Liver (tissue), 8 donors: ENCODE measurements at regions not wholly inside any gene's neighbourhood (a gene's known extent, or its start where the extent isn't known, plus 50 kb on each side); places are given as distances from the start of the nearest gene placed in this dataset.

Experiments used
- DNase-seq: peaks from one replicate; pipeline ENCODE4 v3.0.0-alpha.2; 2017; ENCODE audit warnings: low spot score
- H3K27ac ChIP-seq, 2 donors: one replicate each; pipeline ENCODE4 v1.7.0; 2013; ENCODE audit warnings: inconsistent platforms in 2 of 2, low read length in 2 of 2, control low read depth in 1 of 2, low read depth in 1 of 2, mild to moderate bottlenecking in 1 of 2
- H3K27me3 ChIP-seq, 4 donors: one replicate each; pipeline versions ENCODE4 v1.6.1 to v1.7.0; 2013; ENCODE audit warnings: low read length in 3 of 4, inconsistent platforms in 1 of 4, mild to moderate bottlenecking in 1 of 4, moderate library complexity in 1 of 4; ENCODE audit not compliant: control insufficient read depth in 4 of 4, insufficient read depth in 4 of 4
- H3K36me3 ChIP-seq, 4 donors: one replicate each; pipeline versions ENCODE4 v1.6.1 to v1.7.0; 2013; ENCODE audit warnings: low read length in 3 of 4, mild to moderate bottlenecking in 3 of 4, low read depth in 1 of 4, moderate library complexity in 1 of 4; ENCODE audit not compliant: control insufficient read depth in 4 of 4, insufficient read depth in 3 of 4
- H3K4me1 ChIP-seq, 4 donors: one replicate each; pipeline versions ENCODE4 v1.6.1 to v1.7.0; 2013; ENCODE audit warnings: low read length in 3 of 4, mild to moderate bottlenecking in 3 of 4, moderate library complexity in 1 of 4; ENCODE audit not compliant: control insufficient read depth in 4 of 4, insufficient read depth in 4 of 4
- H3K4me3 ChIP-seq, 3 donors: one replicate each; pipeline versions ENCODE4 v1.6.1 to v1.7.0; 2013; ENCODE audit warnings: low read length in 3 of 3, control low read depth in 1 of 3, low read depth in 1 of 3, mild to moderate bottlenecking in 1 of 3
- H3K9ac ChIP-seq, 2 donors: one replicate each; pipeline ENCODE4 v1.7.0; 2013; ENCODE audit warnings: low read length in 2 of 2, mild to moderate bottlenecking in 2 of 2, moderate library complexity in 2 of 2, control low read depth in 1 of 2, low read depth in 1 of 2
- H3K9me3 ChIP-seq, 4 donors: one replicate each; pipeline versions ENCODE4 v1.6.1 to v1.7.0; 2013; ENCODE audit warnings: low read length in 3 of 4; ENCODE audit not compliant: control insufficient read depth in 4 of 4
- CTCF ChIP-seq: fragments of 150-350 bp; IDR thresholded peaks from 2 replicates; pipeline ENCODE4 v1.5.1; 2017; ENCODE audit warnings: improper control_type of control experiment, low read depth, low read length; ENCODE audit not compliant: missing input control
- EGR1 ChIP-seq, 2 donors: IDR thresholded peaks; 2 replicates each; pipeline ENCODE4 v1.6.1; 2016 to 2018; ENCODE audit warnings: antibody characterized with exemption in 2 of 2, low read depth in 2 of 2
- FOXA1 ChIP-seq: IDR thresholded peaks from 2 replicates; pipeline ENCODE4 v1.6.1; 2016; ENCODE audit warnings: antibody characterized with exemption
- FOXA2 ChIP-seq: IDR thresholded peaks from 2 replicates; pipeline ENCODE4 v1.6.1; 2016; ENCODE audit warnings: antibody characterized with exemption
- GABPA ChIP-seq, 2 donors: IDR thresholded peaks in 1 of 2; conservative IDR thresholded peaks in 1 of 2; 2 replicates each; pipeline ENCODE4 v1.6.1; 2016; ENCODE audit warnings: antibody characterized with exemption in 2 of 2, mild to moderate bottlenecking in 1 of 2, moderate library complexity in 1 of 2
- HNF4A ChIP-seq, 2 donors: conservative IDR thresholded peaks; 2 replicates each; pipeline ENCODE4 v1.6.1; 2016; ENCODE audit warnings: antibody characterized with exemption in 2 of 2, mild to moderate bottlenecking in 2 of 2
- HNF4G ChIP-seq: IDR thresholded peaks from 2 replicates; pipeline ENCODE4 v1.6.1; 2016; ENCODE audit warnings: antibody characterized with exemption
- JUND ChIP-seq, 2 donors: IDR thresholded peaks; 2 replicates each; pipeline ENCODE4 v1.6.1; 2016; ENCODE audit warnings: antibody characterized with exemption in 2 of 2
- MAX ChIP-seq: IDR thresholded peaks from 2 replicates; pipeline ENCODE4 v1.6.1; 2016; ENCODE audit warnings: antibody characterized with exemption
- NR2F2 ChIP-seq: IDR thresholded peaks from 2 replicates; pipeline ENCODE4 v1.6.1; 2016; ENCODE audit warnings: antibody characterized with exemption
- RAD21 ChIP-seq, 2 donors: IDR thresholded peaks; 2 replicates each; pipeline ENCODE4 v1.6.1; 2016; ENCODE audit warnings: antibody characterized with exemption in 2 of 2, mild to moderate bottlenecking in 2 of 2
- RXRA ChIP-seq, 2 donors: IDR thresholded peaks; 2 replicates each; pipeline ENCODE4 v1.6.1; 2017 to 2018; ENCODE audit warnings: antibody characterized with exemption in 2 of 2, mild to moderate bottlenecking in 1 of 2
- SP1 ChIP-seq: IDR thresholded peaks from 2 replicates; pipeline ENCODE4 v1.6.1; 2018; ENCODE audit warnings: antibody characterized with exemption, mild to moderate bottlenecking
- TAF1 ChIP-seq: conservative IDR thresholded peaks from 2 replicates; pipeline ENCODE4 v1.6.1; 2016; ENCODE audit warnings: antibody characterized with exemption, mild to moderate bottlenecking
- YY1 ChIP-seq: IDR thresholded peaks from 2 replicates; pipeline ENCODE4 v1.6.1; 2016; ENCODE audit warnings: antibody characterized with exemption, mild to moderate bottlenecking
- WGBS: extraction: QIAGEN DNeasy Blood & Tissue Kit; methylation state at CpG from one replicate; pipeline ENCODE4 v1.1.7; 2013; 5-methylcytosine and 5-hydroxymethylcytosine counted together
- TF ChIP-seq, protein P1 (sequence below): IDR thresholded peaks from 2 replicates; pipeline ENCODE4 v1.6.1; 2016; ENCODE audit warnings: antibody characterized with exemption, mild to moderate bottlenecking
- donor health status: healthy.
- donor health status: healthy.
- donor health status: healthy.
- donor health status: healthy.
- donor health status: healthy.

DNA sequence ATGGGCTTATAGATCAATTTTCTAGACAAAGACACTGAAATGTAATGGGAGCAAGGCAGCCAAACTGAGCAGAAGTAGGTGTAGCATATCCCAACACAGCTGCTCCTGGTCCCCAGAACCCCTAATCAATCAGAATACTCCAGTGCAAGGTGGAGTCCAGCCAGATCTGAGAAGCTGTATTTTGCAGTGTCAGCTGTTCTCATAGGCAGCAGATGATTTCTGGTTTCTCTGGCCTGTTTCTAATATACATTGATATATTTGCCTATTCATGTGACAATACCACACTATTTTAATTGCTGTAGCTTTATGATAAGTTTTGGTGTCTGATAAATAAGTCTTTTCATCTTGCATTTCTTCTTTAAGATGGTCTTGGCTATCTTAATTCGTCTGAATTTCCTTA is 117.4 kb upstream of the STARD3NL start:
- Histone ChIP-seq H3K4me1 (no peaks in the 10 kb centered on the region), H3K27me3 (no peaks in the 10 kb centered on the region), H3K9me3 (no peaks in the 10 kb centered on the region), H3K27ac (no peak overlapping the region), H3K4me3 (no peak overlapping the region), H3K9ac (no peak overlapping the region), H3K36me3 (no peaks in the 10 kb centered on the region)
- no peak for TF ChIP-seq RXRA (IDR thresholded peaks at IDR 0.05)
- no peak for TF ChIP-seq HNF4G
- TF ChIP-seq, protein P1, sequence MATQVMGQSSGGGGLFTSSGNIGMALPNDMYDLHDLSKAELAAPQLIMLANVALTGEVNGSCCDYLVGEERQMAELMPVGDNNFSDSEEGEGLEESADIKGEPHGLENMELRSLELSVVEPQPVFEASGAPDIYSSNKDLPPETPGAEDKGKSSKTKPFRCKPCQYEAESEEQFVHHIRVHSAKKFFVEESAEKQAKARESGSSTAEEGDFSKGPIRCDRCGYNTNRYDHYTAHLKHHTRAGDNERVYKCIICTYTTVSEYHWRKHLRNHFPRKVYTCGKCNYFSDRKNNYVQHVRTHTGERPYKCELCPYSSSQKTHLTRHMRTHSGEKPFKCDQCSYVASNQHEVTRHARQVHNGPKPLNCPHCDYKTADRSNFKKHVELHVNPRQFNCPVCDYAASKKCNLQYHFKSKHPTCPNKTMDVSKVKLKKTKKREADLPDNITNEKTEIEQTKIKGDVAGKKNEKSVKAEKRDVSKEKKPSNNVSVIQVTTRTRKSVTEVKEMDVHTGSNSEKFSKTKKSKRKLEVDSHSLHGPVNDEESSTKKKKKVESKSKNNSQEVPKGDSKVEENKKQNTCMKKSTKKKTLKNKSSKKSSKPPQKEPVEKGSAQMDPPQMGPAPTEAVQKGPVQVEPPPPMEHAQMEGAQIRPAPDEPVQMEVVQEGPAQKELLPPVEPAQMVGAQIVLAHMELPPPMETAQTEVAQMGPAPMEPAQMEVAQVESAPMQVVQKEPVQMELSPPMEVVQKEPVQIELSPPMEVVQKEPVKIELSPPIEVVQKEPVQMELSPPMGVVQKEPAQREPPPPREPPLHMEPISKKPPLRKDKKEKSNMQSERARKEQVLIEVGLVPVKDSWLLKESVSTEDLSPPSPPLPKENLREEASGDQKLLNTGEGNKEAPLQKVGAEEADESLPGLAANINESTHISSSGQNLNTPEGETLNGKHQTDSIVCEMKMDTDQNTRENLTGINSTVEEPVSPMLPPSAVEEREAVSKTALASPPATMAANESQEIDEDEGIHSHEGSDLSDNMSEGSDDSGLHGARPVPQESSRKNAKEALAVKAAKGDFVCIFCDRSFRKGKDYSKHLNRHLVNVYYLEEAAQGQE: no peak
- no peak for TF ChIP-seq SP1
- no peak for TF ChIP-seq GABPA (IDR thresholded peaks at IDR 0.05 in 1 of 2, conservative IDR thresholded peaks at IDR 0.05 in 1 of 2)
- TF ChIP-seq RAD21 (IDR thresholded peaks at IDR 0.05): no peak
- no peak for TF ChIP-seq MAX
- TF ChIP-seq EGR1 (IDR thresholded peaks at IDR 0.05; ENCODE audit: low read depth in 2 of 2): no peak
- TF ChIP-seq HNF4A (conservative IDR thresholded peaks at IDR 0.05): no peak
- no peak for TF ChIP-seq FOXA2
- no peak for TF ChIP-seq YY1
- TF ChIP-seq CTCF: no peak
- TF ChIP-seq NR2F2: no peak
- no peak for TF ChIP-seq FOXA1
- TF ChIP-seq TAF1: no peak
- DNase-seq: no peak
- 77% methylated on average over 1 of the region's 1 CpG for WGBS

- H3K36me3 ChIP-seq: no peaks in the 10 kb centered on the region
- no peak overlapping the region for H3K27ac ChIP-seq
- no peaks in the 10 kb centered on the region for H3K4me1 ChIP-seq
- no peak for DNase-seq
- no peak overlapping the region for H3K9ac ChIP-seq
- no peak overlapping the region for H3K4me3 ChIP-seq
- no peaks in the 10 kb centered on the region for H3K27me3 ChIP-seq
- no peaks in the 10 kb centered on the region for H3K9me3 ChIP-seq
- TF ChIP-seq GABPA (IDR thresholded peaks at IDR 0.05 in 1 of 2, conservative IDR thresholded peaks at IDR 0.05 in 1 of 2) (no peak), MAX (no peak), YY1 (no peak), JUND (IDR thresholded peaks at IDR 0.05) (no peak), FOXA2 (no peak), TAF1 (no peak)
- 66% methylated on average over 5 of the region's 5 CpGs for WGBS
Observed at GRCh38 chr7:38066391-38066790, 111.7 kb upstream of the STARD3NL start.
